GM21360 (cell line): ENCODE measurements at regions not wholly inside any gene's neighbourhood (a gene's known extent, or its start where the extent isn't known, plus 50 kb on each side); places are given as distances from the start of the nearest gene placed in this dataset.

Experiments used
- ATAC-seq: cut with Tn5 transposase; IDR thresholded peaks from one replicate; pipeline ENCODE4 v1.9.1; 2021; ENCODE audit warnings: mild to moderate bottlenecking, moderate library complexity; ENCODE audit not compliant: unreplicated experiment

- ATAC-seq: no peak
Measured at GRCh38 chr12:22893878-22894277, 268.9 kb downstream of the ETNK1 start.

- ATAC-seq: no peak
Measured at GRCh38 chr12:22899184-22899583, 274.2 kb downstream of the ETNK1 start.

- no peak for ATAC-seq
Measured at GRCh38 chr12:22900401-22900800, 275.4 kb downstream of the ETNK1 start.

GRCh38 chr12:22904485-22904884 is 279.5 kb downstream of the ETNK1 start:
- ATAC-seq: no peak

GRCh38 chr12:22916241-22916640 is 291.3 kb downstream of the ETNK1 start:
- ATAC-seq: no peak

- no peak for ATAC-seq
Measured at GRCh38 chr12:22916815-22917214, 291.8 kb downstream of the ETNK1 start.

- no peak for ATAC-seq
Measured at GRCh38 chr12:22919883-22920282, 294.9 kb downstream of the ETNK1 start.

GRCh38 chr12:22923768-22924167 is 298.8 kb downstream of the ETNK1 start:
- ATAC-seq: no peak

- ATAC-seq: no peak
Measured at GRCh38 chr12:22924391-22924790, 299.4 kb downstream of the ETNK1 start.

- ATAC-seq: no peak
Measured at GRCh38 chr12:22925623-22926022, 300.7 kb downstream of the ETNK1 start.

- no peak for ATAC-seq
Measured at GRCh38 chr12:22932431-22932830, 307.5 kb downstream of the ETNK1 start.

GRCh38 chr12:22935090-22935489 is 310.1 kb downstream of the ETNK1 start:
- no peak for ATAC-seq

GRCh38 chr12:22935501-22935900 is 310.5 kb downstream of the ETNK1 start:
- ATAC-seq: no peak

GRCh38 chr12:22938323-22938722 is 313.4 kb downstream of the ETNK1 start:
- ATAC-seq: no peak

GRCh38 chr12:22951206-22951605 is 326.2 kb downstream of the ETNK1 start:
- ATAC-seq: no peak

GRCh38 chr12:22956690-22957089 is 331.7 kb downstream of the ETNK1 start:
- ATAC-seq: no peak

GRCh38 chr12:22967171-22967570 is 342.2 kb downstream of the ETNK1 start:
- ATAC-seq: no peak

GRCh38 chr12:22969521-22969920 is 344.6 kb downstream of the ETNK1 start:
- ATAC-seq: no peak

GRCh38 chr12:22971247-22971646 is 346.3 kb downstream of the ETNK1 start:
- no peak for ATAC-seq

- ATAC-seq: no peak
Measured at GRCh38 chr12:22971701-22972191, 346.8 kb downstream of the ETNK1 start.

GRCh38 chr12:22974865-22975264 is 349.9 kb downstream of the ETNK1 start:
- no peak for ATAC-seq

GRCh38 chr12:22978962-22979361 is 354.0 kb downstream of the ETNK1 start:
- ATAC-seq: no peak

GRCh38 chr12:22979854-22980469 is 355.0 kb downstream of the ETNK1 start:
- ATAC-seq: no peak
